Activated CD8-positive, alpha-beta memory T cell treated with anti-CD3 and anti-CD28 coated beads, Interleukin-2, amount 50 U/mL, for 1 hour (primary cell): ENCODE measurements at regions not wholly inside any gene's neighbourhood (a gene's known extent, or its start where the extent isn't known, plus 50 kb on each side); places are given as distances from the start of the nearest gene placed in this dataset.
"Not testable (repeated sequence)": the region's sequence is repeated elsewhere in the genome, so short reads cannot be mapped to it uniquely, and the experiment has no call there.

Source experiments
- DNase-seq: peaks from one replicate; pipeline ENCODE4 v3.0.0-alpha.2; 2020; ENCODE audit errors: extremely low read depth

GRCh38 chr18:38552732-38553321, 987.2 kb upstream of the CELF4 start:
- DNase-seq = no peak

DNA sequence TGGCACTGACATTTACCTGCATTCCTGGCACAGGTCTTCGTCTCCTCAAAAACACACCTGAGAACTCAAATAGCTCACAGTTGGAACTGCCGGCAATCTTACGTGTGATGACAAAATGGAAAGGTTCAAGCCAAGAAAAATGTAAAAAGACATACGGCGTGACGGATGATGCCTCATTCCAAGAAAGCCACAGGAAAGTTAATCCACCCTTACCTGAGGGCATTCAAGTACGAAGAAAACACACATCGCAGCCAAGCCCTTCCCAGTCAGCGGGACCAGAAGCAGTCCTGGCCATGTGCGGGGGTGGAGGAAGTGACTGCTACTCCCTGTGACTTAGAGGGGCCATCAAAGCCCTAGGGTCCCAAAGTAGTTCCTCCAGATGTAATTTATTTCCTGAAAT, 986.3 kb upstream of the CELF4 start:
- DNase-seq = no peak

- DNase-seq = no peak
Measured at GRCh38 chr18:38545071-38545470, 979.5 kb upstream of the CELF4 start.

- DNase-seq = no peak
Measured at GRCh38 chr18:38539856-38540255, 974.3 kb upstream of the CELF4 start.

DNA sequence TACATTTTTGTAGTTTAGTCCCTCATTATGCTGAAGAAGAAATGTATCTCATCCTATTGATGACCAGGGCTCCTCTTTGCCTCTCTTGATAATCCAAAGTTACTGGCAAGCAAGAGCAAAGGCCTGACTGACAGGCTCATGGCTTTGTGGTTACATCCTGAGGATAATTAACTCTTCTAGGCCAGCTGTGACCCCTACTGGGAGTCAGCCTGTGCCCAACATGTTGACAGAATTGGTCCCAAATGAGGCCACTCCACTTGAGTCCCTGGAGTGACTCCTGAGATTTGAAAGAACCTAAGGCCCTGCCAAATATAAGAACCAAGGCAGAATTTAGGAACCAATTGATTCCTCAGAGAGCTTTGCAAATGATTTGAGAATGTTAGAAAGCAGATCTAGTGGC, 973.8 kb upstream of the CELF4 start:
- no peak for DNase-seq

DNA sequence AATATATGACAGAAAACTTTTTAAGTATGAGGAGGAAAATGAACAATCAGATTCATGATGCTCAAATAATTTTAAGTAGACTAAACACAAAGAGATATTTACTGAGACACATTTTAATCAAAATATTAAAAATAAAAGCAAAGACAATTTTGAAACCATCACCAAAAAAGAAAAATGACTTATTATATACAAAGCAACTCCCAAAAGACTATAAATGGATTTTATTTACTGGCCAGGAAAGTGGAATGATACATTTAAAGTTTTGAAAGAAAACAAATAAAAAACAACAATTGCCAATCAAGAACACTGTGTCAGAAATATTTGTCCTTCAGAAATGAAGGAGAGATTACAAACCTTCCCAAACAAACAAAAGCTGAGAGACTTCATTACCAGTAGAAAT, 968.5 kb upstream of the CELF4 start:
- DNase-seq = no peak

DNA sequence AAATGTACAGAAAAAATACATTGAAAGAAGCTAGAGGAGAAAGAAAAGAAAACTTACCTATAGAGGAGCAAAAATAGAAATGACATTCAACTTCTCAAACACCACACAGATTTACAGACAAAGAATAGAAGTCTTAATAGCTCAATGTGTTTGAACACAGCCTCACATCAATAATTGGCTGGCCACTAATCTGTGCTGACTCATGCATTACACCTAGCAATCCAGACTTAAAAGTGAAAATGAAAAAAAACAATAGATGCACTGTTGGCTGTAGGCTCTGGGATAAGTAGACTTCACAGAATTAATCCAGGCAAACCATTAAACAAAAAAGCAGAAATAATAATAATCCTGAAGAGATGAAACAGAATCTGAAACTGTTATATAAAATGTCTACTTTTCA, 961.3 kb upstream of the CELF4 start:
- DNase-seq = no peak

GRCh38 chr18:38525039-38525438, 959.4 kb upstream of the CELF4 start:
- DNase-seq = no peak

DNA sequence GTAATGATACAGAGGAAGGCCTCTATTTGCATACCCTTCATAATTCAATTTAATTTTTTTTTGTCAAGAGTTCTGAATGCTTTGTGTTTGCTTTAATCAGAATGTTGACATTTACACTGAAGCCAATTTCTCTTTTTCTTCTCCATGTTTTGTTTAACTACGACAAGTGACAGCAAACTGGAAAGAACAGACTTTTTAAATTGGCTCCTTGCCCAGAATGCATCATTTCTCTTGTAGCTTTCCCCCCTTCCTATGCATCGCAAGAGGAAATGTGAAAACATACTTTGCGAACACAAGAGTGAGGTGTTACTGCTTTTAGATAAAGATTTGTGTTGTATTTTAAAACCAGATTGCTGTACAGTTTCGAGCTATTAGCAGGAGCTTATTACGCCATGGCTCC, 955.2 kb upstream of the CELF4 start:
- no peak for DNase-seq

DNA sequence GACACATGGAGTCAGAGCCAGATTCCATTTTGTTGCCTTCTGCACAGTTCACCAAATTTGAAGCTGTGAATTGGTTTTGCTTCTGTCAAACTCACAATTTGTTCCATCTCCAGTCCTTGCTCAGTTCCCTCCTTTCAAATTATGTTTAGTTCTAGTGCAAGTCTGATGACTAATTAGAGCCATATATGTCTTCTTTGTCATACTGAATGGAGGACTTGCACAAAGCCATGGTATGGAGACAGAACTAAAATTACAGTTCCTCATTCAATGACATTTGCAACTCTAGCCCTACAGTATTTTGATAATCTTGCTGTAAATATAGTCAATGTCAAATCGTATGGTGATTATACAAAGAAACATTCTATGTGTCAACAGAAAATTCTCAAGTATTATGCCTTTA, 936.9 kb upstream of the CELF4 start:
- no peak for DNase-seq

DNA sequence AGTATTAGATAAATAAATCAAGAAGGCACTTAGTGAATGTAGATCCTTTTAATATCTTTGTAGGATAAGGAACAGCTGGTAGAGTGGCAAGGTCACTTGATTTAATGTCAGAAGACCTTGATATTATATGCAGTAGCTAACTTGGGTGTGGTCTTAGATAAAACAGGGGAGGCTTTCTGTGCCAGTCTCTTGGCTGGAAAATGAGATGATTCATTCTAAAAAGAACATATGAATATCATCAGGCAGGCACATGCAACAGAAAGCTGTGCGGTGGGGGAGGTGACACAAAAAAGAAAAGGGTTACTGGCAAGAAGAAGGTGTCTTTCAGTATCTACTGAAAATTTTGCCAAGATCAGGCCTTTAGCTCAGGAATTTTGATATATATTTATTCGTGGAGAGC, 931.7 kb upstream of the CELF4 start:
- no peak for DNase-seq

- DNase-seq = no peak
Measured at GRCh38 chr18:38496222-38496793, 930.7 kb upstream of the CELF4 start.

GRCh38 chr18:38494065-38494464, 928.5 kb upstream of the CELF4 start:
- no peak for DNase-seq

GRCh38 chr18:38491195-38491594, 925.6 kb upstream of the CELF4 start:
- DNase-seq = no peak

- not testable (repeated sequence) for DNase-seq
Measured at GRCh38 chr18:38489721-38490120, 924.1 kb upstream of the CELF4 start.

DNA sequence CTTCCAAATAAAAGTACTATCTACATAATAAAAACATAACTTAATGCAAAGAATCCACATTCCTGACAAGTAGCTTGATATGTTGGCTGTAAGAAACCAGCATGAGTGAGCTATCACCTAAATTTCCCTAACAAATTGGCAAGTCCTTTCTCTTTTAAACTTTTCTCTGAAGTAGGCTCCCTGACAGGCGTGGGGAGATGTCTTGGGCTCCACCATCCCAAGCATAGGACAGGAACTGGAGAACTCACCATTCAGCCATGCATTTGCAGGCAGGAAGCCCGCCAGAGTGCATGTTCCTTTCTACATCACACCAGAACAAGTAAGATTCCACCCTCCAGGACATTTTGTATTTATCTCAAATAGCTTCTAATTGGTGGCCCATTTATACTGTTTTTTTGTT, 921.9 kb upstream of the CELF4 start:
- DNase-seq = no peak

DNA sequence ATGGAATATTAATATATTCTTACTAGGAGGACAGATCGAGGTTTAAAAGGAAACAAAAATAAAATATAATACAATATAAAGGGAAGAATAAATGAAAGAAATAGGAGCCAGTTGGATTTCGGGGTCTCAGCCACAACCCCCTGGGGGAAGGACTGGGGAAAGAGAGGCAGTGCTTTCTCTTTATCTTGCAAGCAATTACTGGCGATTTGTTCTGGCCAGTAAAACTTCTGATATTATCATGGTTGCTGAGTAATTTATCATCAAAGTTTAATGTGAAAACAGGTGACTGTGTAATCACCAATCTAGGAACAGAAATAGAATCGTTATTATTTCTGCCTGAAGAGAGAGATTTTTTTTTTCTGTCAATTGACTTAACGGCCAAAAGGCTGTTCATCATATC, 917.7 kb upstream of the CELF4 start:
- no peak for DNase-seq

- no peak for DNase-seq
Measured at GRCh38 chr18:38481576-38481975, 916.0 kb upstream of the CELF4 start.

- DNase-seq = no peak
Measured at GRCh38 chr18:38475686-38476085, 910.1 kb upstream of the CELF4 start.

GRCh38 chr18:38473535-38473934, 907.9 kb upstream of the CELF4 start:
- DNase-seq = no peak

GRCh38 chr18:38470421-38470820, 904.8 kb upstream of the CELF4 start:
- no peak for DNase-seq

DNA sequence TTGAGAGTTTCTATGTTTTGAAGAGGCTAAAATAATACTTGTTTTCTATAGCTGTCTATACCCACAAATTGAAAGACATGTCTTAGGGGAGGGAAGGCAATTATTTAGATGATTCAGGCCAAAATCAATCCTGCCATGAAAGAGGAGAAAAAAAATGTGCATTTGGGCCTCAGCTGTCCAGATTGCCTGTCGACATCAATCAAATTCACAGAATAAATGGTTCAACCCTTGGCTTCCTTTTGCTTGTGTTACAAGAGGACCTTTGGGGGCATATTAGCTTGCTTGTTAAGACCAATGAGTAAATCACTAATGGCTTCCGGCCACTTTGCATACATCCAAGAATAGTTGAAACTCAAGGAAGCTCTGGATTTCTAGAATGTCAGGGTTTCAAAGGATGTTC, 900.8 kb upstream of the CELF4 start:
- DNase-seq = no peak

DNA sequence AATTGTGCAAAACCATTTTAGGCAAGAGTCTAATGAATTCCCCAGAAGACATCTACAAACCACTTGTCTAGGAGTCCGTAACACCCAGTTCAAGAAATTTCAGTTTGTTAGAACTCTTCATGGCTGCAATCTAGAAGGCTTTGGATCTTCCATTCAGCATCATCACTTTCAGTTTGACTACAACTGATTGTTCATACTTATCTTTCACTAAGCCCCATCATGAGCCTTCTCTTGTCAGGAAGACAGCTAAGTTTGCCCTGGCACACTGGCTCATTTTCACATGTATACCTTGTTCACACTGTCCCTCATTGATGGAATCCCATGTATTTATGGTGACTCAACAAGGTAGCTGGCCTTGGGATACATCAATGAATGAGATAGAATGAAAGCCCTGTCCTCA, 898.4 kb upstream of the CELF4 start:
- no peak for DNase-seq

DNA sequence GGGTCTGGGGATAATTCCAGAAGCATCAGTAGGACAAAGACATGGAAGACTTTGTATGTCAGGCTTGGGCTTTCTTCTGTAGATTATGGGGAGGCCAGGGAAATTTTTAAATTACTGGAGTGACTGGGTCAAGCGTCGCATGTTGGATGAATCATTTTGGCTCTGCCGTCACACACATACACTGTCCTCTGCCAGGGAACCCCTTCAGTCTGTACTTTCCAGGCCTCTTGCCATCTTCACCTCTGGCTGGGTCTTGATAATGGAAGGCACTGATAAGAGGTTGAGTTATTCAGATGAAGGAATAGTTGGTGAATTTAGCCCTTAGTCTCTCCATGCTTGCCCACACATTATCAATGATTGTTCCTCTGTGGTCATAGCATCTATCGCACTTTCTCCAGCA, 895.1 kb upstream of the CELF4 start:
- no peak for DNase-seq
